H1 (cell line): ENCODE measurements at regions not wholly inside any gene's neighbourhood (a gene's known extent, or its start where the extent isn't known, plus 50 kb on each side); places are given as distances from the start of the nearest gene placed in this dataset.

Source experiments
- CTCF ChIA-PET: fragments of 300-600 bp; sonication (Branson Sonifier 250); formaldehyde crosslinking; loops from one replicate; lab custom pipeline; 2021; ENCODE audit not compliant: partially characterized antibody; lab: Charles Lee
- POLR2A ChIA-PET: fragments of 300-600 bp; sonication (Branson Sonifier 250); formaldehyde crosslinking; loops from one replicate; lab custom pipeline; 2021; ENCODE audit warnings: inconsistent platforms; ENCODE audit not compliant: partially characterized antibody; lab: Charles Lee
- DNase-seq, 2 experiments: peaks; one replicate each; pipeline versions ENCODE4 v3.0.0 to v3.0.0-alpha.2; 2010 to 2022; ENCODE audit warnings: low spot score in 2 of 2, low read depth in 1 of 2, mixed read lengths in 1 of 2
- FAIRE-seq: peaks from 2 replicates; lab custom pipeline; 2011; peaks lifted over from hg19 to GRCh38; lab: Jason Lieb, UNC
- H2AFZ ChIP-seq: 2 replicates; pipeline ENCODE4 v1.8.1; 2012; ENCODE audit warnings: low read length, inconsistent platforms
- H2AK5ac ChIP-seq: 2 replicates; pipeline ENCODE4 v1.6.1; 2013; ENCODE audit warnings: low read depth, low read length
- H2BK120ac ChIP-seq: replicated peaks from 2 replicates; pipeline ENCODE3; 2013; ENCODE audit warnings: low read depth, low read length, inconsistent platforms
- H2BK12ac ChIP-seq: 2 replicates; pipeline ENCODE4 v1.6.1; 2013; ENCODE audit warnings: low read depth, low read length
- H2BK15ac ChIP-seq: 2 replicates; pipeline ENCODE4 v1.6.1; 2013; ENCODE audit warnings: low read length
- H2BK20ac ChIP-seq: 2 replicates; pipeline ENCODE4 v1.6.1; 2013; ENCODE audit warnings: low read length
- H2BK5ac ChIP-seq: 2 replicates; pipeline ENCODE4 v1.6.1; 2013; ENCODE audit warnings: low read depth, low read length
- H3K14ac ChIP-seq: 2 replicates; pipeline ENCODE4 v1.6.1; 2013; ENCODE audit warnings: inconsistent platforms; ENCODE audit not compliant: insufficient read length
- H3K18ac ChIP-seq: 2 replicates; pipeline ENCODE4 v1.6.1; 2013; ENCODE audit warnings: low read length; ENCODE audit errors: extremely low read depth
- H3K23ac ChIP-seq: 2 replicates; pipeline ENCODE4 v1.6.1; 2013; ENCODE audit warnings: inconsistent platforms; ENCODE audit not compliant: insufficient read length
- H3K23me2 ChIP-seq: 2 replicates; pipeline ENCODE4 v1.6.1; 2013; ENCODE audit warnings: low read depth, low read length
- H3K27ac ChIP-seq: 2 replicates; pipeline ENCODE4 v1.6.1; 2011; ENCODE audit warnings: low read depth, low read length, inconsistent platforms
- H3K27me3 ChIP-seq, 4 experiments: replicated peaks in 1 of 4; 1 replicate in 1 of 4; 2 replicates in 3 of 4; pipeline versions ENCODE4 v1.6.1 to v1.8.1; 2011 to 2013; ENCODE audit warnings: low read length in 3 of 4, mild to moderate bottlenecking in 3 of 4, inconsistent platforms in 2 of 4, mixed read lengths in 2 of 4, moderate library complexity in 1 of 4; ENCODE audit not compliant: control insufficient read depth in 3 of 4, insufficient read depth in 3 of 4; ENCODE audit errors: extremely low read depth in 1 of 4
- H3K36me3 ChIP-seq, 4 experiments: 2 replicates each; pipeline versions ENCODE4 v1.6.1 to v1.8.1; 2011 to 2013; ENCODE audit warnings: mild to moderate bottlenecking in 4 of 4, low read length in 3 of 4, moderate library complexity in 2 of 4, control low read depth in 1 of 4, inconsistent platforms in 1 of 4; ENCODE audit not compliant: insufficient read depth in 4 of 4, control insufficient read depth in 2 of 4
- H3K4ac ChIP-seq: replicated peaks from 2 replicates; pipeline ENCODE3; 2013; ENCODE audit warnings: low read length, low read depth, mixed read lengths, inconsistent platforms; ENCODE audit not compliant: insufficient read length
- H3K4me1 ChIP-seq, 4 experiments: replicated peaks in 1 of 4; 1 replicate in 1 of 4; 2 replicates in 3 of 4; pipeline versions ENCODE4 v1.6.1 to v1.8.1; 2011 to 2013; ENCODE audit warnings: low read length in 3 of 4, inconsistent platforms in 2 of 4, mixed read lengths in 1 of 4; ENCODE audit not compliant: insufficient read depth in 4 of 4, control insufficient read depth in 3 of 4
- H3K4me2 ChIP-seq, 2 experiments: 2 replicates each; pipeline versions ENCODE4 v1.6.1 to v1.8.1; 2011 to 2013; ENCODE audit warnings: low read depth in 2 of 2, low read length in 2 of 2, control low read depth in 1 of 2, inconsistent platforms in 1 of 2, mild to moderate bottlenecking in 1 of 2; ENCODE audit not compliant: insufficient read depth in 1 of 2
- H3K4me3 ChIP-seq, 4 experiments: fragments of 200-600, 300-600 bp in 1 of 4; sonication (generic), shearing (Covaris generic), sonication (Bioruptor Twin) in 1 of 4; 2 replicates each; pipeline versions ENCODE4 v1.5.1 to v1.8.1; 2011 to 2016; ENCODE audit warnings: low read length in 4 of 4, low read depth in 3 of 4, control low read depth in 2 of 4, inconsistent platforms in 2 of 4, mild to moderate bottlenecking in 2 of 4, mixed read lengths in 1 of 4, moderate library complexity in 1 of 4; ENCODE audit not compliant: insufficient read depth in 2 of 4; ENCODE audit errors: extremely low read depth in 1 of 4
- H3K56ac ChIP-seq: replicated peaks from 2 replicates; pipeline ENCODE3; 2013; ENCODE audit warnings: low read depth, mild to moderate bottlenecking, mixed read lengths, low read length, inconsistent platforms; ENCODE audit not compliant: insufficient read length
- H3K79me1 ChIP-seq: 2 replicates; pipeline ENCODE4 v1.6.1; 2013; ENCODE audit warnings: low read depth, low read length, control low read depth
- H3K79me2 ChIP-seq, 2 experiments: 2 replicates each; pipeline versions ENCODE4 v1.6.1 to v1.8.1; 2012 to 2013; ENCODE audit warnings: low read length in 2 of 2, mild to moderate bottlenecking in 2 of 2, inconsistent platforms in 1 of 2; ENCODE audit not compliant: insufficient read depth in 2 of 2, control insufficient read depth in 1 of 2
- H3K9ac ChIP-seq, 4 experiments: replicated peaks in 1 of 4; 1 replicate in 1 of 4; 2 replicates in 3 of 4; pipeline versions ENCODE4 v1.6.1 to v1.8.1; 2011 to 2013; ENCODE audit warnings: low read depth in 3 of 4, low read length in 3 of 4, control low read depth in 2 of 4, mild to moderate bottlenecking in 2 of 4, moderate library complexity in 2 of 4, inconsistent platforms in 1 of 4; ENCODE audit errors: extremely low read depth in 1 of 4
- H3K9me3 ChIP-seq, 2 experiments: 2 replicates each; pipeline versions ENCODE4 v1.6.1 to v1.8.1; 2012 to 2013; ENCODE audit warnings: mild to moderate bottlenecking in 2 of 2, moderate library complexity in 2 of 2, control low read depth in 1 of 2, inconsistent platforms in 1 of 2, low read depth in 1 of 2, low read length in 1 of 2, mixed read lengths in 1 of 2; ENCODE audit not compliant: insufficient read depth in 2 of 2
- H4K20me1 ChIP-seq, 2 experiments: replicated peaks in 1 of 2; 2 replicates each; pipeline versions ENCODE3 to v1.8.1; 2011 to 2013; ENCODE audit warnings: inconsistent platforms in 2 of 2, low read length in 2 of 2, mild to moderate bottlenecking in 1 of 2; ENCODE audit not compliant: insufficient read depth in 2 of 2, control insufficient read depth in 1 of 2
- H4K5ac ChIP-seq: 2 replicates; pipeline ENCODE4 v1.6.1; 2013; ENCODE audit warnings: low read length, low read depth, mixed read lengths, inconsistent platforms; ENCODE audit not compliant: insufficient read length
- H4K8ac ChIP-seq: 2 replicates; pipeline ENCODE4 v1.8.0; 2013; ENCODE audit warnings: mild to moderate bottlenecking, moderate library complexity, low read length, inconsistent platforms; ENCODE audit not compliant: insufficient read depth; ENCODE audit errors: extremely low read depth
- H4K91ac ChIP-seq: replicated peaks from 2 replicates; pipeline ENCODE3; 2013; ENCODE audit warnings: low read length, mixed read lengths, inconsistent platforms; ENCODE audit not compliant: insufficient read length
- EP300 ChIP-seq, 2 experiments: IDR thresholded peaks; 1 replicate in 1 of 2; 2 replicates in 1 of 2; pipeline ENCODE4 v1.6.1; 2011 to 2012; ENCODE audit warnings: low read depth in 2 of 2, low read length in 2 of 2, mild to moderate bottlenecking in 2 of 2, borderline replicate concordance in 1 of 2, inconsistent platforms in 1 of 2, moderate library complexity in 1 of 2
- GTF2F1 ChIP-seq: IDR thresholded peaks from 2 replicates; pipeline ENCODE4 v1.6.1; 2012; ENCODE audit warnings: low read depth, low read length, improper control_type of control experiment, borderline replicate concordance
- NANOG ChIP-seq: IDR thresholded peaks from 2 replicates; pipeline ENCODE4 v1.6.1; 2011; ENCODE audit warnings: low read length, low read depth, mild to moderate bottlenecking, inconsistent platforms; ENCODE audit not compliant: insufficient read depth, poor library complexity, severe bottlenecking
- SP1 ChIP-seq: IDR thresholded peaks from 2 replicates; pipeline ENCODE4 v1.6.1; 2011; ENCODE audit warnings: low read depth, low read length
- TEAD4 ChIP-seq: IDR thresholded peaks from 2 replicates; pipeline ENCODE4 v1.6.1; 2012; ENCODE audit warnings: low read depth, low read length, inconsistent platforms, mixed read lengths

DNA sequence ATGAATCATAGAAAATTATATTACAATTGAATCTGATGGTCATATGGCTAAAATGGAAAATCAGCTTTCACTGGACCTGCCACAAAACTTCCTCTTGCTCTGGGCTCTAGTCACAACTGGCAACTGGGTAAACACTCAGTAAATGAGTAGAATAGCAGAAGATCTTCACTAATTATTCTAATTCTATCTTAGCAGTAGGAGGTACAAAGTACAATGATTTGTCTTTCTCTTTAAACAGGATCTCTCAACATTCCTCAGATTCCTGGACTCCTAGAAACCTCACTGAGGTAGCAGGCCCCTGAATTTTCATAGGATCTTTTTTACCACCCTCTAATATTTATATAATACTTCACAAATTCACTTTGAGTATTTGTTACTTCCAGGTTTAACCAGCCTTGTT is 239.9 kb upstream of the SMARCA2 start:
- no peak overlapping the region for H2BK15ac ChIP-seq
- POLR2A ChIA-PET = no interaction called here
- H4K5ac ChIP-seq = peak overlapping the region; percentile 50
- no peaks in the 10 kb centered on the region for H4K20me1 ChIP-seq
- FAIRE-seq (peak; percentile 7), DNase-seq (no peak)
- H3K36me3 ChIP-seq = no peaks in the 10 kb centered on the region
- peak overlapping the region; percentile 21; the same call in 1 of the 2 replicates for H3K27ac ChIP-seq
- no peak overlapping the region for H2BK120ac ChIP-seq
- H3K27me3 ChIP-seq = no peaks in the 10 kb centered on the region
- peak overlapping the region; percentile 18 to 21; a peak in 3 of 4 replicates for H3K4me2 ChIP-seq
- peaks cover 0 to 7% (median 4%) of the 10 kb centered on the region in 4 experiments; a peak in 4 of 7 replicates for H3K4me1 ChIP-seq
- no peak overlapping the region for H2BK12ac ChIP-seq
- H3K23ac ChIP-seq = no peak overlapping the region
- H4K91ac ChIP-seq = no peak overlapping the region
- H3K4ac ChIP-seq = no peak overlapping the region
- H3K14ac ChIP-seq = no peak overlapping the region
- H3K9me3 ChIP-seq = peaks cover 3% of the 10 kb centered on the region in 2 experiments; a peak in 2 of 4 replicates
- no peak overlapping the region for H4K8ac ChIP-seq
- H2AFZ ChIP-seq = no peak overlapping the region
- peak overlapping the region; percentile 19; the same call in 1 of the 2 replicates for H2BK5ac ChIP-seq
- H2BK20ac ChIP-seq = no peak overlapping the region
- H3K18ac ChIP-seq = no peak overlapping the region
- no peaks in the 10 kb centered on the region for H3K79me1 ChIP-seq
- H3K56ac ChIP-seq = no peak overlapping the region
- CTCF ChIA-PET = no interaction called here
- H3K23me2 ChIP-seq = no peaks in the 10 kb centered on the region
- no peaks in the 10 kb centered on the region for H3K79me2 ChIP-seq
- H3K4me3 ChIP-seq = peak overlapping the region in 1 of 4 experiments; percentile 11; a peak in 1 of 8 replicates
- H3K9ac ChIP-seq = no peak overlapping the region
- H2AK5ac ChIP-seq = no peak overlapping the region; the same call in 1 of the 2 replicates
- peak; percentile 64 for TF ChIP-seq NANOG
- TF ChIP-seq GTF2F1 = no peak
- 0 out of 2 replicates have a peak, but pooled peaks have one; percentile 18 for TF ChIP-seq SP1
- TF ChIP-seq TEAD4 = peak; percentile 86
- TF ChIP-seq EP300 (IDR thresholded peaks at IDR 0.05; ENCODE audit: borderline replicate concordance in 1 of 2, low read depth in 2 of 2, low read length in 2 of 2) = peak in 1 of 2 experiments; percentile 44; a peak in 1 of 3 replicates
